ENCODE measurements at regions not wholly inside any gene's neighbourhood (a gene's known extent, or its start where the extent isn't known, plus 50 kb on each side); places are given as distances from the start of the nearest gene placed in this dataset.
"Not testable (repeated sequence)": the region's sequence is repeated elsewhere in the genome, so short reads cannot be mapped to it uniquely, and the experiment has no call there.

GRCh38 chrX:538311-538710, 92.3 kb upstream of the SHOX start:
- H3K27me3 Mint-ChIP-seq (ENCODE audit: unreplicated experiment), result no peaks in the 10 kb centered on the region
- no peak for DNase-seq
- no peak for TF ChIP-seq CTCF (IDR thresholded peaks at IDR 0.05; ENCODE audit: partially characterized antibody, unreplicated experiment)
- no peak overlapping the region for H3K4me3 Mint-ChIP-seq (ENCODE audit: unreplicated experiment)
- no peak overlapping the region for H3K27ac Mint-ChIP-seq (ENCODE audit: unreplicated experiment)
- H3K9me3 Mint-ChIP-seq (ENCODE audit: unreplicated experiment), result peaks cover 4% of the 10 kb centered on the region
- no peaks in the 10 kb centered on the region for H3K4me1 Mint-ChIP-seq (ENCODE audit: low read depth, unreplicated experiment)
- no peaks in the 10 kb centered on the region for H3K36me3 Mint-ChIP-seq (ENCODE audit: unreplicated experiment)

- H3K9me3 Mint-ChIP-seq (ENCODE audit: unreplicated experiment); DNase-seq; H3K27me3 Mint-ChIP-seq (ENCODE audit: unreplicated experiment); H3K27ac Mint-ChIP-seq (ENCODE audit: unreplicated experiment); H3K4me3 Mint-ChIP-seq (ENCODE audit: unreplicated experiment); H3K4me1 Mint-ChIP-seq (ENCODE audit: low read depth, unreplicated experiment); H3K36me3 Mint-ChIP-seq (ENCODE audit: unreplicated experiment): not testable (repeated sequence)
Measured at GRCh38 chrX:541006-541405, 89.6 kb upstream of the SHOX start.

- Mint-ChIP-seq H3K4me3 (ENCODE audit: unreplicated experiment) (no peak overlapping the region), H3K9me3 (ENCODE audit: unreplicated experiment) (no peaks in the 10 kb centered on the region), H3K36me3 (ENCODE audit: unreplicated experiment) (no peaks in the 10 kb centered on the region), H3K4me1 (ENCODE audit: low read depth, unreplicated experiment) (no peaks in the 10 kb centered on the region), H3K27ac (ENCODE audit: unreplicated experiment) (no peak overlapping the region), H3K27me3 (ENCODE audit: unreplicated experiment) (no peaks in the 10 kb centered on the region)
- DNase-seq, result no peak
- no peak for TF ChIP-seq CTCF (IDR thresholded peaks at IDR 0.05; ENCODE audit: partially characterized antibody, unreplicated experiment)
Measured at GRCh38 chrX:542179-542578, 88.4 kb upstream of the SHOX start.

- H3K9me3 Mint-ChIP-seq (ENCODE audit: unreplicated experiment), result peaks cover 1% of the 10 kb centered on the region
- peak; percentile 17 for DNase-seq
- TF ChIP-seq CTCF (IDR thresholded peaks at IDR 0.05; ENCODE audit: partially characterized antibody, unreplicated experiment), result no peak
- H3K27ac Mint-ChIP-seq (ENCODE audit: unreplicated experiment), result no peak overlapping the region
- H3K36me3 Mint-ChIP-seq (ENCODE audit: unreplicated experiment), result peaks cover 7% of the 10 kb centered on the region
- H3K4me3 Mint-ChIP-seq (ENCODE audit: unreplicated experiment), result no peak overlapping the region
- H3K4me1 Mint-ChIP-seq (ENCODE audit: low read depth, unreplicated experiment), result no peaks in the 10 kb centered on the region
- H3K27me3 Mint-ChIP-seq (ENCODE audit: unreplicated experiment), result no peaks in the 10 kb centered on the region
Measured at GRCh38 chrX:545452-545885, 85.1 kb upstream of the SHOX start.

- DNase-seq, result no peak
- Mint-ChIP-seq H3K27ac (ENCODE audit: unreplicated experiment) (no peak overlapping the region), H3K4me3 (ENCODE audit: unreplicated experiment) (no peak overlapping the region), H3K4me1 (ENCODE audit: low read depth, unreplicated experiment) (no peaks in the 10 kb centered on the region), H3K27me3 (ENCODE audit: unreplicated experiment) (peaks cover 6% of the 10 kb centered on the region), H3K9me3 (ENCODE audit: unreplicated experiment) (peaks cover 5% of the 10 kb centered on the region), H3K36me3 (ENCODE audit: unreplicated experiment) (peaks cover 10% of the 10 kb centered on the region)
- no peak for TF ChIP-seq CTCF (IDR thresholded peaks at IDR 0.05; ENCODE audit: partially characterized antibody, unreplicated experiment)
Measured at GRCh38 chrX:550514-550913, 80.1 kb upstream of the SHOX start.

GRCh38 chrX:551306-551705, 79.3 kb upstream of the SHOX start:
- peaks cover 3% of the 10 kb centered on the region for H3K4me1 Mint-ChIP-seq (ENCODE audit: low read depth, unreplicated experiment)
- peaks cover 5% of the 10 kb centered on the region for H3K9me3 Mint-ChIP-seq (ENCODE audit: unreplicated experiment)
- TF ChIP-seq CTCF (IDR thresholded peaks at IDR 0.05; ENCODE audit: partially characterized antibody, unreplicated experiment), result no peak
- no peak overlapping the region for H3K4me3 Mint-ChIP-seq (ENCODE audit: unreplicated experiment)
- peaks cover 10% of the 10 kb centered on the region for H3K36me3 Mint-ChIP-seq (ENCODE audit: unreplicated experiment)
- peaks cover 6% of the 10 kb centered on the region for H3K27me3 Mint-ChIP-seq (ENCODE audit: unreplicated experiment)
- H3K27ac Mint-ChIP-seq (ENCODE audit: unreplicated experiment), result no peak overlapping the region
- DNase-seq, result no peak

Measured in glutamatergic neuron (in vitro differentiated cells).